H9 (cell line): ENCODE measurements at regions not wholly inside any gene's neighbourhood (a gene's known extent, or its start where the extent isn't known, plus 50 kb on each side); places are given as distances from the start of the nearest gene placed in this dataset.
"Not testable (repeated sequence)": the region's sequence is repeated elsewhere in the genome, so short reads cannot be mapped to it uniquely, and the experiment has no call there.

Experiments
- DNase-seq: peaks from one replicate; pipeline ENCODE4 v3.0.0-alpha.2; 2017
- H2AFZ ChIP-seq: one replicate; pipeline ENCODE4 v1.6.1; 2013; ENCODE audit warnings: mild to moderate bottlenecking, low read length, control low read depth, moderate library complexity
- H2AK5ac ChIP-seq: 2 replicates; pipeline ENCODE4 v1.6.1; 2013; ENCODE audit warnings: low read length, control low read depth, mixed read lengths; ENCODE audit not compliant: insufficient read length
- H2BK120ac ChIP-seq: one replicate; pipeline ENCODE4 v1.6.1; 2013; ENCODE audit warnings: low read depth, mild to moderate bottlenecking, low read length, control low read depth, inconsistent platforms; ENCODE audit not compliant: poor library complexity, severe bottlenecking
- H2BK12ac ChIP-seq: 2 replicates; pipeline ENCODE4 v1.6.1; 2013; ENCODE audit warnings: low read length, control low read depth, mixed read lengths, low read depth; ENCODE audit not compliant: insufficient read length
- H2BK15ac ChIP-seq: 2 replicates; pipeline ENCODE4 v1.6.1; 2013; ENCODE audit warnings: low read depth, low read length, control low read depth
- H2BK20ac ChIP-seq: one replicate; pipeline ENCODE4 v1.6.1; 2013; ENCODE audit warnings: low read depth, mild to moderate bottlenecking, low read length, control low read depth, inconsistent platforms; ENCODE audit not compliant: poor library complexity, severe bottlenecking
- H2BK5ac ChIP-seq: 2 replicates; pipeline ENCODE4 v1.6.1; 2013; ENCODE audit warnings: low read length, control low read depth, mixed read lengths; ENCODE audit not compliant: insufficient read length
- H3K14ac ChIP-seq: 2 replicates; pipeline ENCODE4 v1.6.1; 2013; ENCODE audit warnings: low read length, control low read depth; ENCODE audit not compliant: insufficient read depth
- H3K18ac ChIP-seq: 2 replicates; pipeline ENCODE4 v1.6.1; 2013; ENCODE audit warnings: low read depth, mild to moderate bottlenecking, mixed read lengths, low read length, control low read depth; ENCODE audit not compliant: insufficient read length
- H3K23ac ChIP-seq: 2 replicates; pipeline ENCODE4 v1.6.1; 2013; ENCODE audit warnings: low read length, control low read depth, mixed read lengths, low read depth; ENCODE audit not compliant: insufficient read length
- H3K23me2 ChIP-seq: 2 replicates; pipeline ENCODE4 v1.6.1; 2013; ENCODE audit warnings: low read depth, mild to moderate bottlenecking, mixed read lengths, low read length, control low read depth; ENCODE audit not compliant: insufficient read length, poor library complexity, severe bottlenecking
- H3K27ac ChIP-seq: 2 replicates; pipeline ENCODE4 v1.5.1; 2013; ENCODE audit warnings: low read length, control low read depth, mixed read lengths, low read depth; ENCODE audit not compliant: insufficient read length
- H3K27me3 ChIP-seq: 2 replicates; pipeline ENCODE4 v1.6.1; 2013; ENCODE audit warnings: low read length, control low read depth, inconsistent platforms; ENCODE audit not compliant: insufficient read depth
- H3K4ac ChIP-seq: 2 replicates; pipeline ENCODE4 v1.6.1; 2013; ENCODE audit warnings: low read depth, mild to moderate bottlenecking, control low read depth, inconsistent platforms, low read length, moderate library complexity
- H3K4me1 ChIP-seq: 2 replicates; pipeline ENCODE4 v1.6.1; 2013; ENCODE audit warnings: low read length, control low read depth, inconsistent platforms; ENCODE audit not compliant: insufficient read depth
- H3K4me2 ChIP-seq: 2 replicates; pipeline ENCODE4 v1.6.1; 2013; ENCODE audit warnings: low read length, control low read depth, mixed read lengths; ENCODE audit not compliant: insufficient read length, insufficient read depth
- H3K56ac ChIP-seq: 2 replicates; pipeline ENCODE4 v1.6.1; 2013; ENCODE audit warnings: low read depth, mild to moderate bottlenecking, mixed read lengths, low read length, control low read depth; ENCODE audit not compliant: insufficient read length
- H3K79me1 ChIP-seq: 2 replicates; pipeline ENCODE4 v1.6.1; 2013; ENCODE audit warnings: low read depth, mild to moderate bottlenecking, moderate library complexity, low read length, control low read depth, inconsistent platforms; ENCODE audit not compliant: insufficient read depth, poor library complexity, severe bottlenecking
- H3K79me2 ChIP-seq: 2 replicates; pipeline ENCODE4 v1.6.1; 2013; ENCODE audit warnings: low read length, control low read depth, inconsistent platforms; ENCODE audit not compliant: insufficient read depth
- H3K9ac ChIP-seq: 2 replicates; pipeline ENCODE4 v1.6.1; 2013; ENCODE audit warnings: low read length, control low read depth, mixed read lengths; ENCODE audit not compliant: insufficient read length; ENCODE audit errors: extremely low read depth
- H3K9me3 ChIP-seq: one replicate; pipeline ENCODE4 v1.6.1; 2013; ENCODE audit warnings: low read depth, low read length, inconsistent platforms; ENCODE audit not compliant: control insufficient read depth
- H3T11ph ChIP-seq: one replicate; pipeline ENCODE4 v1.6.1; 2013; ENCODE audit warnings: mild to moderate bottlenecking, low read length, control low read depth, inconsistent platforms
- H4K20me1 ChIP-seq: one replicate; pipeline ENCODE4 v1.6.1; 2013; ENCODE audit not compliant: control insufficient read depth, insufficient read length, insufficient read depth
- H4K5ac ChIP-seq: 2 replicates; pipeline ENCODE4 v1.6.1; 2013; ENCODE audit warnings: low read depth, mild to moderate bottlenecking, mixed read lengths, low read length, control low read depth; ENCODE audit not compliant: insufficient read length
- H4K8ac ChIP-seq: replicated peaks from 2 replicates; pipeline ENCODE4 v1.6.1; 2013; ENCODE audit warnings: low read length, control low read depth, mixed read lengths, low read depth; ENCODE audit not compliant: insufficient read length
- H4K91ac ChIP-seq: 2 replicates; pipeline ENCODE4 v1.6.1; 2013; ENCODE audit warnings: low read depth, mild to moderate bottlenecking, moderate library complexity, mixed read lengths, low read length, control low read depth; ENCODE audit not compliant: insufficient read length
- H3K27ac Mint-ChIP-seq, 3 experiments: 2 replicates in 2 of 3; 3 replicates in 1 of 3; pipeline ENCODE4 v1.8.0; 2020 to 2021; ENCODE audit warnings: mixed read lengths in 3 of 3, mild to moderate bottlenecking in 1 of 3, moderate library complexity in 1 of 3
- H3K27me3 Mint-ChIP-seq: 2 replicates; pipeline ENCODE4 v1.8.0; 2021; ENCODE audit warnings: low read depth, mild to moderate bottlenecking, moderate library complexity, mixed read lengths
- H3K36me3 Mint-ChIP-seq, 3 experiments: 2 replicates in 2 of 3; 3 replicates in 1 of 3; pipeline ENCODE4 v1.8.0; 2020 to 2021; ENCODE audit warnings: low read depth in 3 of 3, mixed read lengths in 3 of 3; ENCODE audit not compliant: insufficient read depth in 1 of 3
- H3K4me1 Mint-ChIP-seq, 2 experiments: 2 replicates each; pipeline ENCODE4 v1.8.0; 2020; ENCODE audit warnings: mixed read lengths in 2 of 2
- H3K4me3 Mint-ChIP-seq, 2 experiments: 2 replicates in 1 of 2; 3 replicates in 1 of 2; pipeline ENCODE4 v1.8.0; 2020 to 2021; ENCODE audit warnings: mild to moderate bottlenecking in 2 of 2, mixed read lengths in 2 of 2, moderate library complexity in 1 of 2
- H3K9me3 Mint-ChIP-seq, 2 experiments: 2 replicates in 1 of 2; 3 replicates in 1 of 2; pipeline ENCODE4 v1.8.0; 2020; ENCODE audit warnings: mild to moderate bottlenecking in 2 of 2, mixed read lengths in 2 of 2, moderate library complexity in 1 of 2
- WGBS: extraction: QIAGEN DNeasy Blood & Tissue Kit; methylation state at CpG from one replicate; pipeline ENCODE4 v1.1.7; 2013; ENCODE audit warnings: missing lambda C conversion rate, low lambda C conversion rate, mixed read lengths; ENCODE audit not compliant: insufficient read length; ENCODE audit errors: extremely low coverage; 5-methylcytosine and 5-hydroxymethylcytosine counted together
- TF ChIP-seq, protein P1 (sequence below): fragments of 200-600 bp; sonication (generic); conservative IDR thresholded peaks from 3 replicates; pipeline ENCODE4 v1.8.0; 2021; ENCODE audit warnings: antibody characterized with exemption, mild to moderate bottlenecking

- H3K27ac Mint-ChIP-seq, result no peak overlapping the region
- H2AFZ ChIP-seq, result no peak overlapping the region
- no peak overlapping the region for H2BK120ac ChIP-seq
- no peaks in the 10 kb centered on the region for H3K4me1 ChIP-seq
- DNase-seq, result no peak
- H3K9me3 Mint-ChIP-seq, result peaks cover 99 to 100% of the 10 kb centered on the region in 2 experiments
- no peak overlapping the region for H2BK20ac ChIP-seq
- H3T11ph ChIP-seq, result no peak overlapping the region
- H3K79me2 ChIP-seq, result no peaks in the 10 kb centered on the region
- H3K27me3 ChIP-seq, result no peaks in the 10 kb centered on the region
- H2BK12ac ChIP-seq, result no peak overlapping the region
- no peak overlapping the region for H3K4me2 ChIP-seq
- H3K27me3 Mint-ChIP-seq, result peaks cover 11% of the 10 kb centered on the region
- H2BK5ac ChIP-seq, result no peak overlapping the region
- no peak overlapping the region for H3K9ac ChIP-seq
- no peaks in the 10 kb centered on the region for H3K4me1 Mint-ChIP-seq
- no peak overlapping the region for H2BK15ac ChIP-seq
- no peak overlapping the region for H4K5ac ChIP-seq
- no peak overlapping the region for H4K91ac ChIP-seq
- no peak overlapping the region for H3K4ac ChIP-seq
- no peak overlapping the region for H3K4me3 Mint-ChIP-seq
- H3K14ac ChIP-seq, result no peak overlapping the region
- H2AK5ac ChIP-seq, result no peak overlapping the region
- no peak overlapping the region for H3K56ac ChIP-seq
- H3K23me2 ChIP-seq, result no peaks in the 10 kb centered on the region
- no peak overlapping the region for H4K8ac ChIP-seq
- TF ChIP-seq, protein P1, sequence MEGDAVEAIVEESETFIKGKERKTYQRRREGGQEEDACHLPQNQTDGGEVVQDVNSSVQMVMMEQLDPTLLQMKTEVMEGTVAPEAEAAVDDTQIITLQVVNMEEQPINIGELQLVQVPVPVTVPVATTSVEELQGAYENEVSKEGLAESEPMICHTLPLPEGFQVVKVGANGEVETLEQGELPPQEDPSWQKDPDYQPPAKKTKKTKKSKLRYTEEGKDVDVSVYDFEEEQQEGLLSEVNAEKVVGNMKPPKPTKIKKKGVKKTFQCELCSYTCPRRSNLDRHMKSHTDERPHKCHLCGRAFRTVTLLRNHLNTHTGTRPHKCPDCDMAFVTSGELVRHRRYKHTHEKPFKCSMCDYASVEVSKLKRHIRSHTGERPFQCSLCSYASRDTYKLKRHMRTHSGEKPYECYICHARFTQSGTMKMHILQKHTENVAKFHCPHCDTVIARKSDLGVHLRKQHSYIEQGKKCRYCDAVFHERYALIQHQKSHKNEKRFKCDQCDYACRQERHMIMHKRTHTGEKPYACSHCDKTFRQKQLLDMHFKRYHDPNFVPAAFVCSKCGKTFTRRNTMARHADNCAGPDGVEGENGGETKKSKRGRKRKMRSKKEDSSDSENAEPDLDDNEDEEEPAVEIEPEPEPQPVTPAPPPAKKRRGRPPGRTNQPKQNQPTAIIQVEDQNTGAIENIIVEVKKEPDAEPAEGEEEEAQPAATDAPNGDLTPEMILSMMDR, result no peak
- peaks cover 79% of the 10 kb centered on the region for H3K9me3 ChIP-seq
- H3K18ac ChIP-seq, result no peak overlapping the region
- H3K36me3 Mint-ChIP-seq, result peaks cover 43 to 65% (median 51%) of the 10 kb centered on the region in 3 experiments
- H3K23ac ChIP-seq, result no peak overlapping the region
- no CpG with 5 or more reads among the region's 8 CpGs for WGBS
- H3K27ac ChIP-seq, result no peak overlapping the region
- H3K79me1 ChIP-seq, result no peaks in the 10 kb centered on the region
- no peaks in the 10 kb centered on the region for H4K20me1 ChIP-seq
Measured at GRCh38 chr15:22243440-22244130, 163.3 kb downstream of the OR4M2 start.

- H2AFZ ChIP-seq, H4K91ac ChIP-seq, H3K4ac ChIP-seq, H2BK120ac ChIP-seq, H3K4me3 Mint-ChIP-seq, H3K27ac ChIP-seq, H2BK5ac ChIP-seq, H3K23me2 ChIP-seq, H3K9ac ChIP-seq, H3K4me2 ChIP-seq, H3K4me1 ChIP-seq, H3K27me3 ChIP-seq, H2AK5ac ChIP-seq, H3K14ac ChIP-seq, H2BK15ac ChIP-seq, H2BK12ac ChIP-seq, H4K8ac ChIP-seq, H4K5ac ChIP-seq, H3T11ph ChIP-seq, H3K23ac ChIP-seq, H3K56ac ChIP-seq, H3K79me2 ChIP-seq, DNase-seq, H2BK20ac ChIP-seq, H3K27ac Mint-ChIP-seq, H3K18ac ChIP-seq, H4K20me1 ChIP-seq, H3K79me1 ChIP-seq, H3K4me1 Mint-ChIP-seq: not testable (repeated sequence)
- Mint-ChIP-seq H3K27me3 (peaks cover 10% of the 10 kb centered on the region), H3K9me3 (peaks cover 98 to 99% of the 10 kb centered on the region in 2 experiments), H3K36me3 (peaks cover 27 to 81% (median 62%) of the 10 kb centered on the region in 3 experiments)
- no CpG with 5 or more reads among the region's 7 CpGs for WGBS
- H3K9me3 ChIP-seq, result peaks cover 88% of the 10 kb centered on the region
Measured at GRCh38 chr15:22249511-22249910, 169.2 kb downstream of the OR4M2 start.
